Heart left ventricle (tissue), 16 donors: ENCODE measurements at regions not wholly inside any gene's neighbourhood (a gene's known extent, or its start where the extent isn't known, plus 50 kb on each side); places are given as distances from the start of the nearest gene placed in this dataset.
"Not testable (repeated sequence)": the region's sequence is repeated elsewhere in the genome, so short reads cannot be mapped to it uniquely, and the experiment has no call there.

Experiments used
- ATAC-seq, 4 donors: fragments of 200-7000 bp; cut with Tn5 transposase; one replicate each; pipeline ENCODE4 v1.9.1; 2020 to 2022; ENCODE audit warnings: moderate library complexity in 4 of 4, mild to moderate bottlenecking in 3 of 4, moderate number of reproducible peaks in 1 of 4
- DNase-seq, 5 donors: peaks; one replicate each; pipeline ENCODE4 v3.0.0-alpha.2; 2020
- H3K27ac ChIP-seq, 12 donors: fragments of 200-600 bp; sonication (generic) in 4 of 12; one replicate each; pipeline versions ENCODE4 v1.5.0 to v1.8.0; 2016 to 2022; ENCODE audit warnings: mild to moderate bottlenecking in 2 of 12
- H3K27me3 ChIP-seq, 9 donors: fragments of 200-600 bp; sonication (generic) in 2 of 9; one replicate each; pipeline versions ENCODE4 v1.5.1 to v1.8.0; 2016 to 2022; ENCODE audit warnings: mild to moderate bottlenecking in 3 of 9
- H3K36me3 ChIP-seq, 9 donors: fragments of 200-600 bp; sonication (generic) in 2 of 9; one replicate each; pipeline versions ENCODE4 v1.5.0 to v1.8.0; 2018 to 2022; ENCODE audit warnings: mild to moderate bottlenecking in 2 of 9
- H3K4me1 ChIP-seq, 12 donors: fragments of 200-600 bp; sonication (generic) in 4 of 12; one replicate each; pipeline versions ENCODE4 v1.5.0 to v1.8.0; 2016 to 2022; ENCODE audit warnings: mild to moderate bottlenecking in 3 of 12
- H3K4me3 ChIP-seq, 12 donors: fragments of 200-600 bp; sonication (generic) in 4 of 12; one replicate each; pipeline versions ENCODE4 v1.5.0 to v1.8.0; 2017 to 2022; ENCODE audit warnings: mild to moderate bottlenecking in 9 of 12, moderate library complexity in 4 of 12
- H3K9me3 ChIP-seq, 12 donors: fragments of 200-600 bp; sonication (generic) in 4 of 12; one replicate each; pipeline versions ENCODE4 v1.5.0 to v1.8.0; 2016 to 2022; ENCODE audit warnings: mild to moderate bottlenecking in 1 of 12
- POLR2A ChIP-seq, 2 donors: fragments of 450-650 bp; IDR thresholded peaks; one replicate each; pipeline ENCODE4 v1.6.1; 2017; ENCODE audit warnings: antibody characterized with exemption in 2 of 2, mild to moderate bottlenecking in 2 of 2, moderate library complexity in 2 of 2
- WGBS, 4 donors: extraction: QIAGEN DNeasy Blood & Tissue Kit in 2 of 4; methylation state at CpG; one replicate each; pipeline versions ENCODE4 v1.1.5 to v1.1.7; 2013 to 2018; 5-methylcytosine and 5-hydroxymethylcytosine counted together
- intact Hi-C, 10 donors: fragments of 100-400 bp; cut with DNase I; formaldehyde crosslinking; loops; one replicate each; pipeline versions ENCODE4 v1.11.1 to v1.14.2; 2022
- TF ChIP-seq, protein P1 (sequence below), 12 donors: fragments of 200-600 bp; sonication (generic) in 4 of 12; IDR thresholded peaks; one replicate each; pipeline versions ENCODE4 v1.5.0 to v1.8.0; 2018 to 2022; ENCODE audit warnings: antibody characterized with exemption in 12 of 12, mild to moderate bottlenecking in 5 of 12
- donor health status: ischemic (EF 13 %, LVEDD 7.1; RV severe dilation, severe dysfunction).
- donor health status: healthy with polysubstance abuse.
- donor health status: DM: no; HTN: yes; CAD: no.
- donor health status: DM: no; HTN: no; CAD: no.
- donor health status: ischemic (EF 25% LVEDD 6.9; RV normal size, moderate dysfunction).
- donor health status: ischemic (EF 25% LVEDD 5.7; RV mildly dilated, moderate dysfunction).
- donor health status: healthy.
- donor health status: DM: yes; HTN: yes; CAD: no.
- donor health status: ischemic (EF 35%, LVEDD 5.7; RV mildly dilated, moderate dysfunction).
- donor health status: nonischemic (EF 11% LVEDD 7.7; RV severe dilation, severe dysfunction).
- donor health status: DM: yes; HTN: yes; CAD: no.
- donor health status: PGD.
- donor health status: ischemic (EF 29% LVEDD 5.4; RV normal size, mild dysfunction).
- donor health status: nonischemic (EF 23%, LVEDD 6.1; RV moderate dilation, normal function).

GRCh38 chr2:138078153-138078552 is 113.9 kb downstream of the HNMT start:
- TF ChIP-seq, protein P1, sequence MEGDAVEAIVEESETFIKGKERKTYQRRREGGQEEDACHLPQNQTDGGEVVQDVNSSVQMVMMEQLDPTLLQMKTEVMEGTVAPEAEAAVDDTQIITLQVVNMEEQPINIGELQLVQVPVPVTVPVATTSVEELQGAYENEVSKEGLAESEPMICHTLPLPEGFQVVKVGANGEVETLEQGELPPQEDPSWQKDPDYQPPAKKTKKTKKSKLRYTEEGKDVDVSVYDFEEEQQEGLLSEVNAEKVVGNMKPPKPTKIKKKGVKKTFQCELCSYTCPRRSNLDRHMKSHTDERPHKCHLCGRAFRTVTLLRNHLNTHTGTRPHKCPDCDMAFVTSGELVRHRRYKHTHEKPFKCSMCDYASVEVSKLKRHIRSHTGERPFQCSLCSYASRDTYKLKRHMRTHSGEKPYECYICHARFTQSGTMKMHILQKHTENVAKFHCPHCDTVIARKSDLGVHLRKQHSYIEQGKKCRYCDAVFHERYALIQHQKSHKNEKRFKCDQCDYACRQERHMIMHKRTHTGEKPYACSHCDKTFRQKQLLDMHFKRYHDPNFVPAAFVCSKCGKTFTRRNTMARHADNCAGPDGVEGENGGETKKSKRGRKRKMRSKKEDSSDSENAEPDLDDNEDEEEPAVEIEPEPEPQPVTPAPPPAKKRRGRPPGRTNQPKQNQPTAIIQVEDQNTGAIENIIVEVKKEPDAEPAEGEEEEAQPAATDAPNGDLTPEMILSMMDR (IDR thresholded peaks at IDR 0.05) = no peak
- TF ChIP-seq POLR2A (IDR thresholded peaks at IDR 0.05) = no peak
- WGBS, 4 donors = 63 to 79% (median 74%) methylated on average over 3 of the region's 3 CpGs
- Histone ChIP-seq H3K9me3 (no peaks in the 10 kb centered on the region), H3K27ac (no peak overlapping the region), H3K4me1 (no peaks in the 10 kb centered on the region), H3K4me3 (no peak overlapping the region), H3K27me3 (no peaks in the 10 kb centered on the region), H3K36me3 (no peaks in the 10 kb centered on the region)
- intact Hi-C loops = no loop called here
- ATAC-seq (no peak), DNase-seq (no peak)

DNA sequence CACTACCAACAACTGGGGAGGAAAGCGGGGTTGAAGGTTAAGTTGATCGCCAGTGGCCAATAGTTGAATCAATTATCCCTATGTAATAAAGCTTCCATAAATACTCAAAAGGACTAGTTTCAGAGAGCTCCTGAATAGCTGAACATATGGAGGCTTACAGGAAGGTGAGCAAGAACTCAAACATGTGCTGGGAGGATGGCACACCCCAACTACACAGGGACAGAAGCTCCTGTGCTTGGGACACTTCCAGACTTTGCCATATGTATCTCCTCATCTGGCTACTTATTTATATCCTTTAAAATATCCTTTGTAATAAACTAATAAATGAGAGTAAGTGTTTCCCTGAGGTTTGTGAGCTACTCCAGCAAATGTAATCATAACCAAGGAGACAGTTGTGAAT is 115.7 kb downstream of the HNMT start:
- H3K9me3 ChIP-seq = no peaks in the 10 kb centered on the region
- 95 to 98% (median 97%) methylated on average over 2 of the region's 2 CpGs for WGBS, 4 donors
- intact Hi-C loops = no loop called here
- no peaks in the 10 kb centered on the region for H3K27me3 ChIP-seq
- no peak for DNase-seq
- H3K4me1 ChIP-seq = no peaks in the 10 kb centered on the region
- H3K27ac ChIP-seq = no peak overlapping the region
- TF ChIP-seq, protein P1 (IDR thresholded peaks at IDR 0.05) = no peak
- no peak for TF ChIP-seq POLR2A (IDR thresholded peaks at IDR 0.05)
- no peaks in the 10 kb centered on the region for H3K36me3 ChIP-seq
- H3K4me3 ChIP-seq = no peak overlapping the region
- ATAC-seq = no peak

- H3K27ac ChIP-seq = no peak overlapping the region
- TF ChIP-seq, protein P1 (IDR thresholded peaks at IDR 0.05) = no peak
- no peak for TF ChIP-seq POLR2A (IDR thresholded peaks at IDR 0.05)
- 80 to 90% (median 83%) methylated on average over 8 of the region's 8 CpGs for WGBS, 4 donors
- ATAC-seq = no peak
- no peak overlapping the region for H3K4me3 ChIP-seq
- H3K27me3 ChIP-seq = no peaks in the 10 kb centered on the region
- DNase-seq = no peak
- intact Hi-C loops = no loop called here
- no peaks in the 10 kb centered on the region for H3K4me1 ChIP-seq
- H3K36me3 ChIP-seq = no peaks in the 10 kb centered on the region
- no peaks in the 10 kb centered on the region for H3K9me3 ChIP-seq
Observed at GRCh38 chr2:138081225-138082073, 117.2 kb downstream of the HNMT start.

DNA sequence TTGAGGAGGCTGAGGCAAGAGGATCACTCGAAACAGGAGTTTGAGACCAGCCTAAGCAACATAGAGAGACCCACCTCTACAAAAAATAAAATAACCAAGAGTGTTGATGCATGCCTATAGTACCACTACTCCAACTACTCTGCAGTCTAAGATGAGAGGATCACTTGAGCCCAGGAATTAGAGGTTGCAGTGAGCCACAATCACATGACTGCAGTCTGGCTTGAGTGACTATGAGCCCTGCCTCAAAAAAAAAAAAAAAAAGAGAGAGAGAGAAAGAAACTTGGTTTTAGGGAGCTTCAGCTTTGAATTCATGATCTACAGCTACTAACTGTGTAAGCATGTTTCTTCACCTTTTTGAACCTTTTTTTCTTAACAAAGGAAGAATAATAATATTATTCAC is 119.9 kb downstream of the HNMT start:
- no peak for ATAC-seq
- DNase-seq = no peak
- Histone ChIP-seq H3K4me3 (no peak overlapping the region), H3K36me3 (no peaks in the 10 kb centered on the region), H3K27ac (no peak overlapping the region), H3K9me3 (no peaks in the 10 kb centered on the region), H3K4me1 (peaks cover 0 to 9% (median 4%) of the 10 kb centered on the region in 12 donors), H3K27me3 (no peaks in the 10 kb centered on the region)
- intact Hi-C loops = no loop called here
- no peak for TF ChIP-seq POLR2A (IDR thresholded peaks at IDR 0.05)
- TF ChIP-seq, protein P1 (IDR thresholded peaks at IDR 0.05) = no peak
- 77 to 94% (median 89%) methylated on average over 1 of the region's 1 CpG for WGBS, 4 donors

DNA sequence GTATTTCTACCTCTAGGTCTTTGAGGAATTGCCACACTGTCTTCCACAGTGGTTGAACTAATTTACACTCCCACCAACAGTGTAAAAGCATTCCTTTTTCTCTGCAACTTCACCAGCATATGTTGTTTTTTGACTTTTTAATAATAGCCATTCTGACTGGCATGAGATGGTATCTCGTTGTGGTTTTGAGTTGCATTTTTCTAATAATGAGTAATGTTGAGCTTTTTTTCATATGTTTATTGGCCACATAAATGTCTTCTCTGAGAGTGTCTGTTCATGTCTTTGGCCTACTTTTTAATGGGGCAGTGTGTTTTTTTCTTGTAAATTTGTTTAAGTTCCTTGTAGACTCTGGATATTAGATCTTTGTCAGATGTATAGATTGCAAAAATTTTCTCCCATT is 121.2 kb downstream of the HNMT start:
- intact Hi-C loops, DNase-seq, H3K9me3 ChIP-seq, H3K27ac ChIP-seq, H3K4me3 ChIP-seq, ATAC-seq, H3K4me1 ChIP-seq, H3K36me3 ChIP-seq, H3K27me3 ChIP-seq: not testable (repeated sequence)
- 84 to 89% (median 86%) methylated on average over 1 of the region's 1 CpG for WGBS, 4 donors
